Pons (tissue), 1 donor: ENCODE measurements at regions not wholly inside any gene's neighbourhood (a gene's known extent, or its start where the extent isn't known, plus 50 kb on each side); places are given as distances from the start of the nearest gene placed in this dataset.

Experiments
- DNase-seq: peaks from one replicate; pipeline ENCODE4 v3.0.0-alpha.2; 2016; ENCODE audit warnings: low spot score

- no peak for DNase-seq
These were observed 104.6 kb upstream of the ACTRT2 start for GRCh38 chr1:2916706-2917105.

- DNase-seq: no peak
These were observed 104.0 kb upstream of the ACTRT2 start for GRCh38 chr1:2917284-2917683.

GRCh38 chr1:2918441-2918840 lies 102.8 kb upstream of the ACTRT2 start:
- DNase-seq: no peak

- no peak for DNase-seq
These were observed 101.4 kb upstream of the ACTRT2 start for GRCh38 chr1:2919841-2920240.

- DNase-seq: no peak
These were observed 100.7 kb upstream of the ACTRT2 start for GRCh38 chr1:2920421-2921015.

- DNase-seq: no peak
These were observed 99.1 kb upstream of the ACTRT2 start for GRCh38 chr1:2921970-2922686.

- DNase-seq: no peak
These were observed 97.9 kb upstream of the ACTRT2 start for GRCh38 chr1:2923351-2923750.

GRCh38 chr1:2925291-2925690 lies 96.0 kb upstream of the ACTRT2 start:
- no peak for DNase-seq

- DNase-seq: no peak
These were observed 95.3 kb upstream of the ACTRT2 start for GRCh38 chr1:2925918-2926317.

- DNase-seq: no peak
These were observed 94.7 kb upstream of the ACTRT2 start for GRCh38 chr1:2926447-2927055.

- no peak for DNase-seq
These were observed 93.6 kb upstream of the ACTRT2 start for GRCh38 chr1:2927393-2928360.

- DNase-seq: no peak
These were observed 92.6 kb upstream of the ACTRT2 start for GRCh38 chr1:2928366-2929325.

GRCh38 chr1:2929335-2929734 lies 91.9 kb upstream of the ACTRT2 start:
- no peak for DNase-seq

GRCh38 chr1:2930016-2930815 lies 91.1 kb upstream of the ACTRT2 start:
- DNase-seq: no peak

GRCh38 chr1:2930913-2931723 lies 90.1 kb upstream of the ACTRT2 start:
- DNase-seq: no peak

GRCh38 chr1:2931724-2932401 lies 89.4 kb upstream of the ACTRT2 start:
- DNase-seq: no peak

- no peak for DNase-seq
These were observed 88.5 kb upstream of the ACTRT2 start for GRCh38 chr1:2932671-2933350.

- no peak for DNase-seq
These were observed 87.7 kb upstream of the ACTRT2 start for GRCh38 chr1:2933431-2934155.
